Stimulated activated CD8-positive, alpha-beta memory T cell treated with anti-CD3 and anti-CD28 coated beads, Interleukin-4, amount 100 ng/mL, for 4 hours (primary cell): ENCODE measurements at regions not wholly inside any gene's neighbourhood (a gene's known extent, or its start where the extent isn't known, plus 50 kb on each side); places are given as distances from the start of the nearest gene placed in this dataset.

ENCODE experiments used
- DNase-seq, 2 donors: peaks; one replicate each; pipeline ENCODE4 v3.0.0-alpha.2; 2020; ENCODE audit warnings: low read depth in 2 of 2, low spot score in 1 of 2

DNA sequence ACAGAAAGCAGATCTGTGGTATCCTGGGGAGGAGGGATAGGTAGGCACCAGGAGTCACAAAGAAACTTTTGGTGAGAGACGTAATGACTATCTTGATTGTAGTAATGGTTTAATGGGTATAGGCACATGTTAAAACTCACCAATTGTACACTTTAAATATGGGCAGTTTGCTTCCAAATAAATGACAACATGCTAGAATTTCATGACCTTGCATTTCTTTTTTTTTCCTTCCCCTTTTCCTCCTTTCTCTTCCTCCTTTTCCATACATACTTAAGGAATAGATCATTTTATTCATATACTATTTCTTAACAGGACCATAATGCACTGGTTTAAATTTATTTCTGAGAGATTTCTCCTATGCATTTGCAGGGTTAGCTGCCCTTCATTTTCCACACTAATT lies 341.8 kb downstream of the TMEM182 start:
- no peak for DNase-seq

DNA sequence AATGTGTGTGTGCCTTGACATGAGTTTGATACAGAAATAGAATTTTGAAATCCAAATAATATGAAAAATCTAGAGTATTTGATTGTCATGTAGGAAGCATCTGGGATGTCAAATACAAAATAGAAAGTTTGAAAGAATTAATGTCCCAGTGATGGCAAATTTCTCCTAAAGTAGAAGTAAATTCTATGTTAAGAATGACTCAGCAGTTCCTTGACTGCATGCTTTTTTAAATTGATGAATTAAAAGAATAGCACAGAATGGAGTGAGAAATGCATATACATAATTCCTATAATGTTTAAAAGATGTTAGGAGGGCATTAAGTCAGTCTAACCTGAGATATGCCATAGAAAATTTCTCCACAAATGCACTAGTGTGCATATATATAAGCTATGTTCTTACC lies 357.5 kb downstream of the TMEM182 start:
- no peak for DNase-seq

DNA sequence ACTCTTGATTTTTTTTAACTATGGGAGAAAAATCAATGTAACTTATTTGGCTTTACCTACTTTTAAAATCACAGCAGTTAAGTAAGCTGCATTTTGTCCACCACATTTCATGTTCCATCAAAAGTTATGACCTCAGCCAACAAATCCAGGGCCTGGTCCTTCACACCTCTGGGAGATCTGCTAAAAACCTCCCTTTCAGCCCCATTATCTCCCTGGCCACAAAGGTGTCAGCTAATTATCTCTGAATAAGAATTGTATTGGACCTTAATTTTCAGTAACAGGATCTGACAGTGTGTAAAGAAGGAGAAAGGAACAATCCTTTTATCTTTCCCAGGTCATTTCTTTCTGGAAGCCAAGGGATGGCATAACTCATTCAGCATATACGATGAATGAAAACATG lies 359.3 kb downstream of the TMEM182 start:
- no peak for DNase-seq

DNA sequence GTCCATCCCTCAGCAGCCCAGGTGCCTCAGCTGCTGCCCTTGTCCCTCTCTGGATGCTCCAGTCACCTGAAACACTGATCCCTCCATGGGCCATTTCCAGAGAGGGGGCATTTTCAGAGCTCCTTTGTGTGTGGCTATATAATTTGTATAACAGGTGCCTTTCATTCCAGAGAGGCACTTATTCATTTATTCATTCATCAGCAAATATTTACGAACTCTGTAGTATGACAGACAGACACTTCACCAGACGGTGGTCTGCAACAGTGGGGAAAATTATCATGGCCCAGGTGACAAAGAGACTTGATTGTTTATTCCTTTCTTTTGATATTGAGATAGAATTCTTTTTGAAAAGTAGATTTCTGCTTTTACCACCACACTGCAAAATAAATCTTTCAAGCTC lies 361.7 kb downstream of the TMEM182 start:
- DNase-seq = no peak

DNA sequence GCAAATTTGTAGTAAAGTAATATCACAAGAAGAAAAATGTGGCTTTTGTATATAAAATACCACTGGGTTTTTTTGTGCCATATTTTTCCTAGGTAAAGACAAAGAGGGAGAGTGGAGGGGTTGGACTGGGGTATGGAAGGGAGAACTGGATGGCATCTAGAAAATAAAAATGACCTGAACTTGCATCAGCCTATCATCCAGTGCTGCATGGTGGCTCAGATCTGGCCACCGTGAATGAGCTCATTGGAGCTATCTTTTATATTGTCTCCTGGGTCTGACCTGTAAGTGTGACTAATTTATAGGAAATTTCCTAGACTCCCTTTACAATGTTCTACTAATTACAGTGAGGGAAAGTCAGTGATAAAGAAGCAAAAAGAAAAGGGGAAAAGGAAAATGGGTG lies 369.0 kb downstream of the TMEM182 start:
- DNase-seq = no peak

DNA sequence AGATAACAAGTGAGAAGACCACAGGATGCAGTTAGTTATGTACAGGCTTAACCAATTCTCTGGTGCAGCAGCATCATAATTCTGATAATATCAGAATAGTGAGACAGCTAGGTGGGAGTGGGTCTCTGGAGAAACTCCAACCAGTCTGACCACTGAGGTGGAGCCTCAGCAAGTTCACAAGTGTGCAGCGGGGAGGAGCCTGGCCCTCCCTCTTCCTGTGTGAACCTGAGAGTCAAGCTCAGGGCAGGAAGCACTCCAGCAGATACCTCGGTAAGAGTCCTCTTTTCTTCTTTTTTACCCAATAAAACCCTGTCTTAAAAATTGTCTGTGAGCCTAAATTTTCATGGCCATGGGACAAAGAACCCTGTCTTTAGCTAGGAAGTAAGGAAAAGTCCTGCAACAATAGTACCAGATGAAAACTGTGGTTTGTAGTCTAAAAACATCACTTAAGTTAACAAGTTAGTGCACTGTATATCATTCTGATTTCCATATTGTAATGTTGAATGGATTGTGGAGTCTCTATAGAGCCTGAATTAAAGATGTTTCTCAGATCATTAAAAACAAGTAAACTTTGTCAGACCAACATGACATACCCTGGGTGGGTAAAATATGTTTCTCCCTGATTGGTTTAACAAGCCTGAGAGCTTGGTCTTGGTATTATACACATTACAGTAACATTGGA lies 370.8 kb downstream of the TMEM182 start:
- peak in 1 of 2 donors; percentile 3 for DNase-seq

DNA sequence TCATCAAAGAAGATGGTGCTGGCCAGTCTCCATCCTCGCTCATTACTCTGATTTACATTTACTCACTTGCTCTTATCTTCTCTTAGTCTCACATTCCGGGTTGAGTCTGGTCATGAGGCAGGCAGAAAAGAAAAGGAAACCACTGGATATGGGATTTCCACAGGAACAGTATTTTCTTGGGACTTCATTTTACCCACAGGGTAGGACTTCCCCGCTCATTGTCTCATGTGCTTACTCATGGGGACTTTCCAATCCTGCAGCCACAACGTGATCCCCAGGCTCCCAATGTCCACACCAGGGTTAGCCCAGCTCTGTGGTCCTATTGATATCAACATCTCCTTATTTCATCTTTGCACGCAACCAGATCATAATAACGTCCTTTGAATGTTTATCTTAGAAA lies 373.8 kb downstream of the TMEM182 start:
- DNase-seq = no peak

DNA sequence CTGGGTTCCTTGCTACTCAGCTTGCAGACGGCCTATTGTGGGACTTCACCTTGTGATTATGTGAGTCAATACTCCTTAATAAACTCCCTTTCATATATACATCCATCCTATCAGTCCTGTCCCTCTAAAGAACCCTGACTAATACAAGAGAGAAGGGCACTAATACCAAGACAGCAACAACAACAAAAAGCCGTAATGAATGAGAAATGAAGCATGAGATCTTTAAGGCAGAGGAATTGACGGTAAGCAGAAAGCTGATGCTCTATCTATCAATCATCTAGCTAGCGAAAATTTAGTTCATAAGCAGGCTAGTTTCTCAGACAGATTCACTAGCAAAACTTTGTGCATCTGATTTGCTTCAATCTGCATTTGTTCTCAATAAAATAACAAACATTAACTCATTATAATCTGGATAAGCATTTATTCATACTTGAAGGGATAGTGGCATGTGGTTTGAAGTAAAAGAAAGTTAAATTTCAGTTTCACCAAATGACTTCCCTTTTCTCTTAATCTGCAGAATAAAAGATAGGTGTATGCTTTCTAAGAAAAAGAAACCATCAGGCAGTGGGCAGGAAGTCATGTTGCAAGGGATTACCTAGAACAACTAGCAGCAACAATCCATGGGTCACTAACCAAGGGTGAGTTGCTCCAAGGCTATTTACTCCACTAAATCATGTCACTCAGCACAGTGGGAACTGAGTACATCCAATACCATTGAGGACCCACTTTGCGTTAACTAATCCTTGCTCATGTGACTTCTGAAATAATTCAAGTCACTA lies 376.5 kb downstream of the TMEM182 start:
- DNase-seq = no peak

DNA sequence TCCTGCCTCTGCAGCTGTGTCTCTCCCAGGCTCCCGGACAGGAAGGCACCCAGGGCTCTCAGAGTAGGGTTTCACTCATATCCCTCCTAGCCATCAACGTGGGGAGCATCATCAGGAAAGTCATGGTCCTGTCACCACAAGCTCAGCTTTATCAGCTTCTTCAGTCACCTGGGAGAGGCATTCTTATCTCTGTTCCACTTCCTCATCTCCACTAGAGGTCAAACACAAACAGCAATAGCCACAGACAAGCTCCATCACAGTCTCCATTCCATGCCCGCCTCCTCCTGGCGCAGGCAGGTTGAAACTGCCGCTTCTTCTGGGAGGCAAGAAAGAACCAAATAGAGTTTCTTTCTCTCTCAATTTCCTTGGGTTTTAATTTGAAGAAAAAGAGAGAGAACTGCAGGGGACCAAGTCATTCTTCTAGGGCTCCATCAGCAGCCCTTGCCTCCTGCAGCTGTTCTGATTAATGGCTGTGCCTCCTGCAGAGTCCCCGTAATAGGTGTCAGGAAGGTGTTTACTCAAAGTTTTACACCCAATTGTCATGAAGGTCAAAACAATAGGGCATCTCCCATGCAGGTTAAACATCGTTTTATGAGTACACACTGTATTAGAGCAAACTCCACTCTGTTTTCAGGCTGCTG lies 377.9 kb downstream of the TMEM182 start:
- no peak for DNase-seq

DNA sequence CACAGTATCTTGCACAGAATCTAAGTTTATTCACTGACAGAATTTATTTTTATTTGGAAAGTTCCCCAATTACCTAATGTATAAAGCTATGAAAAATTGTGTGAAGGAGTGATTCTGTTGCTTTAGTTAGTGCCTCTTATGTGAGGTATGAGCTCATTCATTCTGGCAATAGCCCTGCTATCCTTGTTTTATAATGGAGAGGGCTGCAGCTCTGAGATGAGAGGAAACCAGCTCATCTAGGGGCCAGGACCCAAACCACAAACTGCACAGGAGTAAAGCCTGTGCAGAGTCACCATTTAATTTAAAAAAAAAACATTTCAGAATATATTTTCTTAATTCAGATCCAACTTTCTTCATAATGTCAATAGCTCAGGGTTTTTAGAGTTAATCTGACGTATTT lies 383.0 kb downstream of the TMEM182 start:
- no peak for DNase-seq

DNA sequence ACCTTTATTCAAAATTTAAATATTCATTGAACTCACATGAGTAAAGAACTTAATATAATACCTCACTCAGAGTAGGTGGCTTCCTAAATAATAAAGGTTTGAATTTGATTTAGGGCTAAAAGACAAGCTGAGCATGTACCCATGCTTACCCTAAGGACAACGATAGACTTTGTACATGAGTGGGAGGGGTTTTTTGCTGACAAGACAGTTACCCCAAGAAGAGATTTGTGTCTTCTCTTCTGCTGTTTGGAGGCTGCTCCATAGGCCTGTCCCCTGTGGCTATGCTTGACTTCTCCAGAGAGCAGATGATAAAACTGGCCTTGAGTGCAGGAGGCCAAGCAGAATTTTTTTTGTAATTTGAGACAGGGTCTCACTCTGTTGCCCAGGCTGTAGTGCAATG lies 383.9 kb downstream of the TMEM182 start:
- no peak for DNase-seq

DNA sequence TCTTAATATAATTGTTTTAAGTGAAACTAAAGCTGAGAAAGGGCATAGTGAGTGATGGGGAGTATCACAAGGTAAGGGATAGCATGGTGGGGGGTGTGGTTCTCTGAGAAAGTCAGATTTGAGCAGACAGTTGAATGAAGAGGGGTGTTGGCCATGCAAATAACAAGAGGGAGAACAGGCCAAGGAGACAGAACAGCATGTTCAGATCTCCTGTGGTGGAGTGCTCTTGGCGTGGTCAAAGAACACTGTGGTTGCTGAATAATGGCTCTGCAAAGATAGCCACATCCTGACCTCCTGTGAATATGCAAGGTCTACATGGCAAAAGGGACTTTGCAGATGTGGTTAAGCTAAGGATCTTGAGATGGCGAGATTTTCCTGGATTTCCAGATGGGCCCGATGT lies 389.2 kb downstream of the TMEM182 start:
- DNase-seq = no peak

DNA sequence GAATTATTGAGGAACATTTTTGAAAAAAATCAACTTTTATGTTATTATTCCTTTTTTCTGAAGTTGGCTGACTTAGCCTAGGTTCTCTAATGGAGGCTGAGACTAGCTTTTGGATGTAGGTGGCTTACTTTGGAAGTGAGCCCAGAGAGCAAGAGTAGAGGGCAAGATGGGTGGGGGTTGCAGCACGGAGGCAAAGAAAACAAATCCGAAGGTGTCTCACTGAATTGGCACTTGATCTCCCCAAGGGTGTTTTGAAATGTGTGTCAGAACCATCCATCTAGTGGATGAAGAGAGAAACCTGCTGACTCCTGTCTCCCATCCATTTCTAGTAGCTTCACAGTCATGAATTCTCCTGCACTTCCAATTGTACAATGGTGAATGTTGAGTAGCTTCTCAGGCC lies 390.7 kb downstream of the TMEM182 start:
- no peak for DNase-seq

DNA sequence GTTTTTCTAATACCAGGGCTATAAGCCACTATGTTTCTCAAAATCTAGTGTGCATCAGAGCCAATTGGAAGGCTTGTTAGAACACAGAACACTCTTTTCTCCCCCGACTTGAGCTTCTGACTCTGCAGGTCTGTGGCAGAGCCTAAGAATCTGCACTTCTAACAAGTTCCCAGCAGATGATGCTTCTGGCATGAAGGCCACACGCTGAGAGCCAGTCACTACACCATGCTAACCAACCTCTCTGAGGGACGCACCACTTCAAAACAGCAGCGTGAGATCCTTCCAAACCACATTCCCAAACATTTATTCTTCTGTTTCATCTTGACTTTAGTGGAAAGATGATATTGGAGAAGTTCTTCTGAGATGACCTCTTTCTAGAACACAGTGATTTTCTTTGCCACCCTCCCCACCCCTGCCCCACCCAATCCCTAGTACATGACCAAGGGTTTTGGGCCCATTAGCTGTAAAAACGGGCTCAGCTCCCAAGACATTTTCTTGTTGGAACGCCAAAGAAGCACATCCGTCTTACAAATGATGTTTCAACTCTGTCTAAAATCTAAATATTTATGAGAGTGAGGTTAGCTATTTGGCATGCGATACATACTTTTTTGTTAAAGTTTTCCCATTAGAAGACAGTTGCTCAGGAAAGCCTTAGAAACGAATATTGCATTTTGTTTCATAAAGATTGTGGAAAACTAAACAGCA lies 391.9 kb downstream of the TMEM182 start:
- no peak for DNase-seq

DNA sequence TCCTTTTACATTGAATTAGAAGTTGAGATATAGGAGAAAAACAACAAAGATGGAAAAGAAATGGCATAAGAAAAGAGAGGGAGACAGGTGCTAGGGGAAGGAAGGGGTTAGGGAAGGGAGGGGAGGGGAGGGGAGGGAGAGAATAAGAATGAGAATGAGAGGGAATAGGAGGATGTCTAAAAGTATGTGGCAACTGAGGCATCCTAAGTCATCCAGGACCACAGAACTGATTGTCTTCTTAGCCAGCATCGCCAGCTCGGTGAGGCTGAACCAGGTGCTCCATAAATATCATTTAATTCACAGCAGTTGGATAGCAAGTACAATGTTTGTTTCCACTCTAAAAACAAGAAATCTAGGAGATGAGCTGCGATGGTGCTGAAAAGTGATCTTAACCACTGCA lies 393.5 kb downstream of the TMEM182 start:
- DNase-seq = no peak

DNA sequence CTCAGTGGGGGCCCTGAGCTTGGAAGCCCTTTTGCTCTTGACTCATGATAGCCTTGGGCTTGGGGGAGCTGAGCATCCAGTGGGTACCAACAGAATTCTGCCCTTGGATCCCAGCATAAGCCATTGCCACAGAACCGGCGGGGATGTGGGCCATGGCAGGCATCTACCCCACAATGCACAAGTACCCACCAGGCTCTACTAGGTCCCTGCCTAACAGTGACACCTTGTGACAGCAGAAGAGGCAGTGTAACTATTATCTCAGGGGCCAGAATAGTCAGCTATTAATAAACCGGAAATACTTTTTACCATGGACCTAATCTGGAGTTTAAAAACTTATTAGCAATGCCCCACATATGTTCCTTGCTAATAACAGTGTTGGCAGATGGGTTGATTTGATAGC lies 397.2 kb downstream of the TMEM182 start:
- DNase-seq = no peak

DNA sequence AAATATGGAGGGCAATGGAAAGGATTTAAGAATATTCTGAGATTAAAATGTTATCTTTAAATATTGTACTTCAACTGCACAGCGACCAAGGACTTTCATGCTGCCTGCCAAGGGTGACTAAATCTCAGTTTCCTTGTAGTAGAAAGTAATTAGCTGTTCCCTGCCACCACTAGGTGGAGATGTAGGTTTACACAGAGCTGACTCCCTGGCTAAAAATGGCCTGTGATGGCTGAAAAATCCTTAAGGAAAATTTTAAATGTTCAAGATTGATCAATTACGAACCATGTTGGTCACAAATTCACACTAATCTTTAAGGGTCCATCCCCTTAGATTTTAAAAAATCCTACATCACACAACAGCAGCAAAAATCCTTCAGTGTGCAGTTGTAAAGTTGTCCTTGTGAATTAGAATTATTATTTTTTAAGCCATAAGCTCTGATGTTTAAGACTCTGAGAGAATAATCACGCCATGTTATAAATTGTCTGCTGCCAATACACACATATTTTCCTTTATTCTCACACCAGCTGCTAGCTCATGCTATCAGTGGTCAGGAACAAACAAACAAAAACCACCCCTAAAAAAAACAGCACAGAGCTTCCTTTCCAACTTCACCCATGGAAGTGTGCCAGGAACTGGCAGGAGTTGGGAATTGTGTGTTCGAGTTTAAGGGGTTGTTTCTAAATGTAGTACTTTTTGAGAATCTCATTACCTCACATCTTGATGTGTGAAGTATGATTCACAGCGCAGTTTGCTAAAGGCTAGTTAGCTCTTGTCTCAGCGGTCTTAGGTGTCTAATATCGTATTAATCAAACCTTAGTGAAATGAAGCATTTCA lies 399.8 kb downstream of the TMEM182 start:
- no peak for DNase-seq

DNA sequence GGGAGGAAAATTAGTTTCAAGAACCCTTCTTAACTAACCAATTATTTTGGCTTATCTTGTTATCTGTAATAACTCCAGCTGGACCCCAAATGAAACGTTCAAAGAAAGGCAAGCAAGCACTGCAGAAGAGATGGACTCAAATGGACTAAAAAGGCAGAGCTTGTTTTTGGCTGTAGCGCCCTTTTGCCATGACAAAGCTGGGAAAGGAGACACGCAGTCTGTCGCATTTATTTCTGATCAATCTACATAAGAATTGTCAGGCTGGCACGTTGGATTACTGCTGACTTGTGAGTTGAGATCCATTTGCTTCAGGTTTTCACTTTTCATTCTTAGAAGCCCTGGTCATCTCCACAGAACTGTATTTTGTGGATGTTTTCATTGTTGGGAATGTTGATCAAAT lies 402.9 kb downstream of the TMEM182 start:
- no peak for DNase-seq

DNA sequence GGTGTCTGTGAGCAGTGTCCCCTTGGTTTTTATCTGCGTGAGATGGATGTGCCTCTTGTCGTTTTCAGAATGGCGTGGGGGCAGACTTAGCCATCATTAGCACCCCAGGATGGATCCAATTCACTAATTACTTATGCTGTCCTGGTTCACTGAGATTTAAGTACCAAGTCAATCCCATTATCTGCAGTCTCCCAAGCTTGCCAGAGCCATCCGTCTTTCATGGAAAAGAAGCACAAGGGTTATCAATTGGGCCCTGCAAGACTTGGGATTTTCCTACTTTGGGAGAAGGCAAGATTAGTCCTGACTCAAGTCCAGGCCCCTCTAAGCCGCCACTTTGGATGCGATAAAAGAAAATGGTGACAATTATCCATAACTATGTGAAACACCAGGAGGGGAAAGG lies 404.0 kb downstream of the TMEM182 start:
- DNase-seq = no peak

DNA sequence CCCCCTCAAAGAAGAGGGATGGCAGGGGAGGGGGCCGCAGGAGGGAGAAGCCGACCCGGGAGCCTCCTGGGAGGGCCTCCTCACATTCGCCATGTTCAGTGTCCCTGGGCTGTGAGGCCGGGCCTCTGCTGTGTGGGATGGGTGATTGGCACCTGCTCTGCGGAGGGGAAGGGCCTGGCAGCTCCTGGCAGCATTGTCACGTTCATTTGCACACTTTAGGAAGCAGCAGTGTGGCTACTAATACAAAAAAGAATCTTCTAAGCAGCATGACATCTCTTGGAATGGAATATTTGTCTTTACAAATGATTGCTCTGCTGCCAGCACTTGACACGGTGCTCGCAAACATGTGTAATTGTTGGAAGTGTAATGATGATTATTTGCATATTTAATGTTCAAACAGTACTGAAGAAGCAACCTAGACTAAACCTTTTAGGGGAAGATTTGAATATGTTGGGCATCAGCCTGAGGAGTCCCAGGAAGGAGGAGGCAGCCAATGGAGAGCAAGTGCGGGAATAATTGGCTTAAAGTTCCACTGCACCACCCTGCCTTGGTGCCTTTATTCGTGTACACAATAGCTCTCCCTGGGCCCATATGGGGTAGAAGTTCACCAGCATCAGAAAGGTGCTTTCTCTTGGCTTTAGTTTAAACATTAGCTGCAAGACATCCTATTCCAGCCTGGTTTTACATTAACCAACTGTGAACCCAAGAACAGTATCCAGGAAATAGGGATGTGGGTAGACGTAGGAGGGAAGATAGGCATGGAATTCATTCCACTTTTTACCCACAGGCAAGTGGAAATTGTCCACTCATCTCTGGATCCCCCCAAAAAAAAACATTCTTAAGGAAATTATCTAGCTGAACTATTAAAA lies 404.9 kb downstream of the TMEM182 start:
- DNase-seq = no peak
